ENCODE measurements at regions not wholly inside any gene's neighbourhood (a gene's known extent, or its start where the extent isn't known, plus 50 kb on each side); places are given as distances from the start of the nearest gene placed in this dataset.

DNA sequence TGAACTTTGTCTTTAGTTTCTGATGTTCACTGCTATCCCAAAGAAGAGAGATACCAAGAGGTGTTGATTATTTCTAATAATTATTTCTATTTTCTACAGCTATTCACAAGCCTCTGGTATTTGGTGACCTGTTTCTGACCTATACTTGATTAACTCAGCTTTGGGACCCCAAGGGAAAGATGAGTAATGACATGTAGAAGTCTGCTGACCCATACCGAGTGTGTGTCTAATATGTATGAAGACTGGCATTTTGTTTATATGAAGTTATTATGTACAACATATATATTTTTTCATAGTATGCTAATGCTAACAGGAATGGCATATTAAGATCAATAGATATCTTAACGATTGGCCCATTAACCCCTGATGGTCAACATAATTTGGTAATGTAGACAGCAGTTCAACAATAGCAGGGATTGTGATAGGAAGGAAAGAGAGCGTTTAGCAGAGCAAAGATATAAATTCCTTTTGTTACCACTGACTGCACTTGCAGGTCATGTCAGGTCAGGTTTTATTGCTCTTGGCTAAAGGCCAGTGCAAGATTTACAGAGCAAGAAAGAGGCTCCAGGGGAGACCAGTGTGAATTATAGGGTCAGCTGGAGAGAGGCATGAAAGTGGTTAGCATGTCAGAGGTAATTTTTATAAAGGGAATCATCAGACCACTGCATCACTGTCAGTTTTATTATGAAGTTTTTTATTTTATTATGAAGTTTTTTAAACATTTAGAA, 94.7 kb upstream of the DIPK2B start:
- Mint-ChIP-seq H3K4me1 (no peaks in the 10 kb centered on the region), H3K4me3 (no peak overlapping the region), H3K27ac (no peak overlapping the region), H3K27me3 (ENCODE audit: low read depth) (no peaks in the 10 kb centered on the region; the same call in 1 of the 2 replicates), H3K36me3 (ENCODE audit: insufficient read depth in 1 of 3, low read depth in 3 of 3) (peaks cover 0 to 1% (median 0%) of the 10 kb centered on the region in 3 experiments; a peak in 1 of 7 replicates), H3K9me3 (peaks cover 19 to 29% of the 10 kb centered on the region in 2 experiments)
- Histone ChIP-seq H3K27ac (ENCODE audit: insufficient read length, low read depth, low read length) (no peak overlapping the region), H2AFZ (ENCODE audit: low read length) (no peak overlapping the region), H3T11ph (ENCODE audit: low read length) (no peak overlapping the region), H3K4me2 (ENCODE audit: insufficient read depth, insufficient read length, low read length) (no peak overlapping the region), H3K18ac (ENCODE audit: insufficient read length, low read depth, low read length) (no peak overlapping the region), H3K23me2 (ENCODE audit: insufficient read length, low read depth, low read length, poor library complexity, severe bottlenecking) (no peaks in the 10 kb centered on the region), H3K79me1 (ENCODE audit: insufficient read depth, low read depth, low read length, poor library complexity, severe bottlenecking) (no peaks in the 10 kb centered on the region), H2BK5ac (ENCODE audit: insufficient read length, low read length) (no peak overlapping the region), H3K9ac (ENCODE audit: extremely low read depth, insufficient read length, low read length) (no peak overlapping the region), H2BK12ac (ENCODE audit: insufficient read length, low read depth, low read length) (no peak overlapping the region), H3K23ac (ENCODE audit: insufficient read length, low read depth, low read length) (no peak overlapping the region), H3K4me1 (ENCODE audit: insufficient read depth, low read length) (no peaks in the 10 kb centered on the region), H4K8ac (replicated peaks; ENCODE audit: insufficient read length, low read depth, low read length) (no peak overlapping the region), H2BK15ac (ENCODE audit: low read depth, low read length) (no peak overlapping the region), H4K20me1 (ENCODE audit: control insufficient read depth, insufficient read depth, insufficient read length) (no peaks in the 10 kb centered on the region), H4K5ac (ENCODE audit: insufficient read length, low read depth, low read length) (no peak overlapping the region), H3K14ac (ENCODE audit: insufficient read depth, low read length) (no peak overlapping the region), H2BK120ac (ENCODE audit: low read depth, low read length, poor library complexity, severe bottlenecking) (no peak overlapping the region), H2BK20ac (ENCODE audit: low read depth, low read length, poor library complexity, severe bottlenecking) (no peak overlapping the region), H3K27me3 (ENCODE audit: insufficient read depth, low read length) (no peaks in the 10 kb centered on the region), H3K4ac (ENCODE audit: low read depth, low read length) (no peak overlapping the region), H3K79me2 (ENCODE audit: insufficient read depth, low read length) (no peaks in the 10 kb centered on the region), H4K91ac (ENCODE audit: insufficient read length, low read depth, low read length) (no peak overlapping the region), H3K9me3 (ENCODE audit: control insufficient read depth, low read depth, low read length) (peaks cover 13% of the 10 kb centered on the region), H2AK5ac (ENCODE audit: insufficient read length, low read length) (no peak overlapping the region), H3K56ac (ENCODE audit: insufficient read length, low read depth, low read length) (no peak overlapping the region)
- TF ChIP-seq, protein P1, sequence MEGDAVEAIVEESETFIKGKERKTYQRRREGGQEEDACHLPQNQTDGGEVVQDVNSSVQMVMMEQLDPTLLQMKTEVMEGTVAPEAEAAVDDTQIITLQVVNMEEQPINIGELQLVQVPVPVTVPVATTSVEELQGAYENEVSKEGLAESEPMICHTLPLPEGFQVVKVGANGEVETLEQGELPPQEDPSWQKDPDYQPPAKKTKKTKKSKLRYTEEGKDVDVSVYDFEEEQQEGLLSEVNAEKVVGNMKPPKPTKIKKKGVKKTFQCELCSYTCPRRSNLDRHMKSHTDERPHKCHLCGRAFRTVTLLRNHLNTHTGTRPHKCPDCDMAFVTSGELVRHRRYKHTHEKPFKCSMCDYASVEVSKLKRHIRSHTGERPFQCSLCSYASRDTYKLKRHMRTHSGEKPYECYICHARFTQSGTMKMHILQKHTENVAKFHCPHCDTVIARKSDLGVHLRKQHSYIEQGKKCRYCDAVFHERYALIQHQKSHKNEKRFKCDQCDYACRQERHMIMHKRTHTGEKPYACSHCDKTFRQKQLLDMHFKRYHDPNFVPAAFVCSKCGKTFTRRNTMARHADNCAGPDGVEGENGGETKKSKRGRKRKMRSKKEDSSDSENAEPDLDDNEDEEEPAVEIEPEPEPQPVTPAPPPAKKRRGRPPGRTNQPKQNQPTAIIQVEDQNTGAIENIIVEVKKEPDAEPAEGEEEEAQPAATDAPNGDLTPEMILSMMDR (conservative IDR thresholded peaks at IDR 0.05): no peak
- WGBS (ENCODE audit: extremely low coverage, insufficient read length, low lambda C conversion rate): no CpG with 5 or more reads among the region's 3 CpGs
- DNase-seq: no peak
